ENCODE measurements at regions not wholly inside any gene's neighbourhood (a gene's known extent, or its start where the extent isn't known, plus 50 kb on each side); places are given as distances from the start of the nearest gene placed in this dataset.

DNA sequence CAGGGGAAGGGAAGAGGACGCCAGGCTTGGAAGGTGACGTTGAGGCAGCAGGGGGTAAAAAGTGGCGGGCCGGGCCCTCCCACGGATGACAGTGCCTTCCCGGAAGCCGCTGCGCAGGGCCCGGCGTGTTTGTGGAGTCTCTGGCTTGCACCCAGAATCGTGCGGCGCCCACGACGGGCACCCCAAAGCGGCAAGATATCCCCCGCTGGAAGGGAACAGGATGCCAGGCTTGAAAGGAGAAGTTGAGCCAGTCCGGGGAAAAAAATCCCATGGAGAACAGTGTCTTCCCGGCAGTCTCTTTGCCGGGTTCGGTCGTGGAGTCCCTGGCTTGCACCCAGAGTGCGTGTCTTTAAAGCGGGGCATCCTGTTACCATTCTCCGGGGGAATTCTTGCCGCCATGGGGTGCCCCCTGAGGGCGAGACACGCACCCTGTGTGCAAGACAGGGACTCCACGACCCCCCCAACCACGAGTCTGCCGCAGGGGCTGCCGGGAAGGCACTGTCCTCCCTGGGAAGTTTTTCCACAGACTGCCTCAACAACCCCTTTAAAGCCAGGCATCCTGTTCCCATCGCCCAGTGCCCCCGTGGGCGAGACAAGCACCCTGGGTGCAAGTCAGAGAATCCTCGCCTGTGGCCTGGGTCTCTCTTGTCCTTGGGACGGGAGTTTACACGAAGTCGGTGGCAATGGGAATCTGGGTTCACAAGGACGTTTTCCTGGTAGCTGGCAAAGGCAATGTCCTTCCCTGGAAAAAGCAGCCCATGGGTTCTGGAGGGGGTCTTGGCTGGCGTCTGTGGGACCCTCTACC is 156.1 kb upstream of the ALG10B start:
- TF ChIP-seq POLR2A (IDR thresholded peaks at IDR 0.05; ENCODE audit: low read depth, low read length), result no peak
- TF ChIP-seq POLR2AphosphoS5 (IDR thresholded peaks at IDR 0.05; ENCODE audit: low read depth, low read length), result no peak
- no peak for TF ChIP-seq TAF1 (IDR thresholded peaks at IDR 0.05; ENCODE audit: low read depth, low read length)
- TF ChIP-seq SPI1 (IDR thresholded peaks at IDR 0.05; ENCODE audit: low read depth, low read length), result no peak
- no peak for TF ChIP-seq PAX5 (IDR thresholded peaks at IDR 0.05; ENCODE audit: insufficient read depth, low read length, severe bottlenecking)
- no peak for TF ChIP-seq POU2F2 (IDR thresholded peaks at IDR 0.05; ENCODE audit: low read depth, low read length)

Measured in GM12891 (cell line).